Uterus (tissue), 3 donors: ENCODE measurements at regions not wholly inside any gene's neighbourhood (a gene's known extent, or its start where the extent isn't known, plus 50 kb on each side); places are given as distances from the start of the nearest gene placed in this dataset.
A peak's percentile ranks its signal among the peaks of the same experiment; 100 is the strongest.

Experiments
- DNase-seq, 2 donors: peaks; one replicate each; pipeline ENCODE4 v3.0.0-alpha.2; 2019 to 2020
- H3K27ac ChIP-seq, 2 donors: fragments of 200-600 bp; sonication (generic); 1 replicate in 1 of 2; 2 replicates in 1 of 2; pipeline ENCODE4 v1.5.1; 2016 to 2018
- H3K27me3 ChIP-seq, 2 donors: fragments of 200-600 bp; sonication (generic); one replicate each; pipeline ENCODE4 v1.5.1; 2018 to 2019; ENCODE audit warnings: control low read depth in 1 of 2
- H3K36me3 ChIP-seq, 2 donors: fragments of 200-600 bp; sonication (generic); one replicate each; pipeline ENCODE4 v1.5.1; 2019; ENCODE audit warnings: control low read depth in 1 of 2
- H3K4me1 ChIP-seq, 2 donors: fragments of 200-600 bp; sonication (generic); one replicate each; pipeline ENCODE4 v1.5.1; 2018 to 2019; ENCODE audit warnings: control low read depth in 1 of 2
- H3K4me3 ChIP-seq, 2 donors: fragments of 200-600 bp; sonication (generic); 1 replicate in 1 of 2; 2 replicates in 1 of 2; pipeline ENCODE4 v1.5.1; 2018 to 2019; ENCODE audit warnings: mild to moderate bottlenecking in 1 of 2
- H3K9me3 ChIP-seq, 2 donors: fragments of 200-600 bp; sonication (generic); one replicate each; pipeline ENCODE4 v1.5.1; 2019; ENCODE audit warnings: control low read depth in 1 of 2
- POLR2A ChIP-seq, 2 donors: fragments of 450-650 bp; IDR thresholded peaks; one replicate each; pipeline ENCODE4 v1.6.1; 2016; ENCODE audit warnings: antibody characterized with exemption in 2 of 2, mild to moderate bottlenecking in 1 of 2, moderate library complexity in 1 of 2
- intact Hi-C: fragments of 100-400 bp; cut with DNase I; formaldehyde crosslinking; loops from one replicate; pipeline ENCODE4 v1.15.1; 2023; ENCODE audit warnings: low total_unique reads
- TF ChIP-seq, protein P1 (sequence below), 4 experiments: fragments of 200-600 bp in 2 of 4; fragments of 450-650 bp in 2 of 4; sonication (generic) in 2 of 4; IDR thresholded peaks; one replicate each; pipeline ENCODE4 v1.5.1; 2016 to 2019; ENCODE audit warnings: antibody characterized with exemption in 4 of 4, mild to moderate bottlenecking in 2 of 4, moderate library complexity in 1 of 4
- donor health status: DM: yes; HTN: yes; CAD: no.

DNA sequence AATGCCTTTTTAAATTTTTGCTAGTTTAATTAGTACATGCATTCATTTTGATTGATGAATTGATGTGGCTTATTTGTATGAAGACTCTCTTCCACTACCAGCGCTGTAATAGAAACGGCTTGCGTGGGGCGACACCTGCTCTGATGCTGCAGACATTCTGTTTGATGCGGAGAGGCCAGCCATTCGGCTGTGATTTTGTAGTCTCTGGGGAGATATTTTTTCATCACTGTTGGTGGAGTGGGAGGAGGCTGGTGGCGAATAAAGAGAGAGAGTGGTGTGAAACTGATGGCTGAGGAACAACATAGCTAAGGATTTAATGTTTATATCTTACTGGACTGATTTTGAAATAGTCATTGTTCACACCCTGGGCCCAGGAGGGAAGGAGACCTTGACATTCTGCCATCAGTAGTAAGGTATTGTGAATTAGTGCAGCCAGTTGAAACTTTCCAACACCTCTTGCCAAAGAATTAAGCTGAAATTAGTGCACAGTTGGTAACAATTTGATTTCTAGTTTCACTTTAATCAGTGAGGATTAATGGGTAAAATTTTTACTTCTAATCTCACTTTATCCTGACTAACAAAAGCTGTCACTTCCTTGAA lies 224.1 kb downstream of the MTX2 start:
- intact Hi-C loops = no loop called here
- H3K9me3 ChIP-seq = no peaks in the 10 kb centered on the region
- peak overlapping the region; percentile 92 to 96 for H3K27ac ChIP-seq
- TF ChIP-seq, protein P1, sequence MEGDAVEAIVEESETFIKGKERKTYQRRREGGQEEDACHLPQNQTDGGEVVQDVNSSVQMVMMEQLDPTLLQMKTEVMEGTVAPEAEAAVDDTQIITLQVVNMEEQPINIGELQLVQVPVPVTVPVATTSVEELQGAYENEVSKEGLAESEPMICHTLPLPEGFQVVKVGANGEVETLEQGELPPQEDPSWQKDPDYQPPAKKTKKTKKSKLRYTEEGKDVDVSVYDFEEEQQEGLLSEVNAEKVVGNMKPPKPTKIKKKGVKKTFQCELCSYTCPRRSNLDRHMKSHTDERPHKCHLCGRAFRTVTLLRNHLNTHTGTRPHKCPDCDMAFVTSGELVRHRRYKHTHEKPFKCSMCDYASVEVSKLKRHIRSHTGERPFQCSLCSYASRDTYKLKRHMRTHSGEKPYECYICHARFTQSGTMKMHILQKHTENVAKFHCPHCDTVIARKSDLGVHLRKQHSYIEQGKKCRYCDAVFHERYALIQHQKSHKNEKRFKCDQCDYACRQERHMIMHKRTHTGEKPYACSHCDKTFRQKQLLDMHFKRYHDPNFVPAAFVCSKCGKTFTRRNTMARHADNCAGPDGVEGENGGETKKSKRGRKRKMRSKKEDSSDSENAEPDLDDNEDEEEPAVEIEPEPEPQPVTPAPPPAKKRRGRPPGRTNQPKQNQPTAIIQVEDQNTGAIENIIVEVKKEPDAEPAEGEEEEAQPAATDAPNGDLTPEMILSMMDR (IDR thresholded peaks at IDR 0.05) = no peak
- TF ChIP-seq POLR2A (IDR thresholded peaks at IDR 0.05) = no peak
- DNase-seq = peak in 1 of 2 donors; percentile 24
- H3K27me3 ChIP-seq = no peaks in the 10 kb centered on the region
- H3K36me3 ChIP-seq = no peaks in the 10 kb centered on the region
- H3K4me1 ChIP-seq = peaks cover 7 to 10% of the 10 kb centered on the region in 2 donors
- H3K4me3 ChIP-seq = no peak overlapping the region

- H3K4me3 ChIP-seq = no peak overlapping the region
- intact Hi-C loops = no loop called here
- peaks cover 2 to 10% of the 10 kb centered on the region in 2 donors for H3K4me1 ChIP-seq
- no peak for TF ChIP-seq POLR2A (IDR thresholded peaks at IDR 0.05)
- TF ChIP-seq, protein P1 (IDR thresholded peaks at IDR 0.05) = no peak
- DNase-seq = no peak
- no peaks in the 10 kb centered on the region for H3K9me3 ChIP-seq
- H3K27me3 ChIP-seq = no peaks in the 10 kb centered on the region
- no peaks in the 10 kb centered on the region for H3K36me3 ChIP-seq
- H3K27ac ChIP-seq = peak overlapping the region; percentile 92 to 96
Measured at GRCh38 chr2:176493909-176494308, 224.7 kb downstream of the MTX2 start.

GRCh38 chr2:176494949-176495353 lies 225.7 kb downstream of the MTX2 start:
- Histone ChIP-seq H3K4me3 (no peak overlapping the region), H3K36me3 (no peaks in the 10 kb centered on the region), H3K27ac (peak overlapping the region; percentile 92 to 96), H3K4me1 (peaks cover 0 to 7% of the 10 kb centered on the region in 2 donors), H3K9me3 (no peaks in the 10 kb centered on the region), H3K27me3 (no peaks in the 10 kb centered on the region)
- intact Hi-C loops = no loop called here
- no peak for TF ChIP-seq POLR2A (IDR thresholded peaks at IDR 0.05)
- TF ChIP-seq, protein P1 (IDR thresholded peaks at IDR 0.05) = no peak
- peak; percentile 48 to 67 for DNase-seq

DNA sequence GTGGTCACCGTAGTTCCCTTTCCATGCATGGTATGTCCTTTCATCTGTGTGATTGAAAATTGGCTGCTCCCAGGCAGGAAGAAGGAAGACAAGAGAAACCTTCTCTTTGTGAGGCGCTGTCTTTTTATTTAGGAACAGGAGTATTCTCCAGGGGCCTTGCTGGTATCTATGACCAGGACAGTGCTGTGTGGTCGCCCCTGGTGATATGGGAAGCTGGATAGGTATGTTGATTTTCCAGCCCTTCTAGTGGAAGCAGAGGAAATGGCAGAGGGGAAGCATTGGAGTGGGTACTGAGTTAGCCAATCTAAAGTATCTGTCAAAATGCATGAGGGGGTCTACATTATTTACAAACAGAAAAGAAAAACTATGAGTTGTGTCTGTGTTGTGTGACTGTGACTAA lies 226.6 kb downstream of the MTX2 start:
- intact Hi-C loops = no loop called here
- Histone ChIP-seq H3K36me3 (no peaks in the 10 kb centered on the region), H3K9me3 (no peaks in the 10 kb centered on the region), H3K4me3 (no peak overlapping the region), H3K27me3 (no peaks in the 10 kb centered on the region), H3K4me1 (no peaks in the 10 kb centered on the region), H3K27ac (peak overlapping the region; percentile 92 to 96)
- TF ChIP-seq POLR2A (IDR thresholded peaks at IDR 0.05) = no peak
- TF ChIP-seq, protein P1 (IDR thresholded peaks at IDR 0.05) = no peak
- DNase-seq = no peak

DNA sequence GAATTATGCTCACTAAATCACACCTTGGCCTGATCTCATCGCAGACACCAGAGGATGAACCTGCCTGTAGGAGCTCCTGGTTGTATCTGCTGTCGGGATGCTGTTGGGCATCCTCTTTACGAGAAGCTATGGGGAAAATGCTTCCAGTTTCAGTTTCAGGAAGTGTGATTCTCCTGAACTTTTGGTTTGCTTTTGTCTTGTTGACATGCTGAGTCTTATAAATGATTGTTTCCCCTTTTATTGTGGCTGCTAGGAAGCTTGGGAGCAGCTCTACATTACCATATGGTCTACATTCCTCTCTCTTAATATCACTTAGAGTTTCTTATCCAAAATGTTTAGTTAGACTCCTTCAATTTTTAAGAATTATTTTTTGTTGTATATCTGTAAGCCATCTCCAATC lies 227.5 kb downstream of the MTX2 start:
- no peaks in the 10 kb centered on the region for H3K36me3 ChIP-seq
- TF ChIP-seq POLR2A (IDR thresholded peaks at IDR 0.05) = no peak
- TF ChIP-seq, protein P1 (IDR thresholded peaks at IDR 0.05) = no peak
- H3K4me3 ChIP-seq = no peak overlapping the region
- DNase-seq = no peak
- peak overlapping the region; percentile 92 to 96 for H3K27ac ChIP-seq
- H3K4me1 ChIP-seq = peaks cover 5% of the 10 kb centered on the region in 2 donors
- H3K9me3 ChIP-seq = no peaks in the 10 kb centered on the region
- no peaks in the 10 kb centered on the region for H3K27me3 ChIP-seq
- intact Hi-C loops = no loop called here
